NB4 (cell line): ENCODE measurements at regions not wholly inside any gene's neighbourhood (a gene's known extent, or its start where the extent isn't known, plus 50 kb on each side); places are given as distances from the start of the nearest gene placed in this dataset.

Experiments used
- CTCF ChIP-seq: IDR thresholded peaks from one replicate; pipeline ENCODE4 v1.5.1; 2012; ENCODE audit warnings: low read depth, low read length
- MAX ChIP-seq: IDR thresholded peaks from 2 replicates; pipeline ENCODE4 v1.6.1; 2011; ENCODE audit warnings: low read depth, low read length
- MYC ChIP-seq: IDR thresholded peaks from 2 replicates; pipeline ENCODE4 v1.6.1; 2011; ENCODE audit warnings: low read depth, low read length
- POLR2A ChIP-seq: IDR thresholded peaks from 2 replicates; pipeline ENCODE4 v1.6.1; 2011; ENCODE audit warnings: mild to moderate bottlenecking; ENCODE audit not compliant: insufficient read length; ENCODE audit errors: extremely low read depth

GRCh38 chr4:187020676-187021075 is 297.0 kb upstream of the FAT1 start:
- TF ChIP-seq CTCF (no peak), POLR2A (no peak), MAX (no peak), MYC (no peak)
